GM23338 (cell line): ENCODE measurements at regions not wholly inside any gene's neighbourhood (a gene's known extent, or its start where the extent isn't known, plus 50 kb on each side); places are given as distances from the start of the nearest gene placed in this dataset.

Source experiments
- CREB1 ChIP-seq: fragments of 250-450 bp; sonication (Bioruptor Pico); IDR thresholded peaks from 2 replicates; pipeline ENCODE4 v1.5.0; 2020; ENCODE audit warnings: low read depth, mild to moderate bottlenecking, moderate library complexity
- ETS1 ChIP-seq: IDR thresholded peaks from 2 replicates; pipeline ENCODE4 v1.6.1; 2016; ENCODE audit warnings: antibody characterized with exemption
- EZH2 ChIP-seq: fragments of 200-600 bp; sonication (generic); IDR thresholded peaks from one replicate; pipeline ENCODE4 v1.8.0; 2017; ENCODE audit warnings: antibody characterized with exemption, mild to moderate bottlenecking, low read depth; ENCODE audit not compliant: unreplicated experiment
- EZH2phosphoT487 ChIP-seq: fragments of 200-600 bp; sonication (generic); IDR thresholded peaks from one replicate; pipeline ENCODE4 v1.8.1; 2018; ENCODE audit warnings: antibody characterized with exemption; ENCODE audit not compliant: unreplicated experiment
- POLR2AphosphoS5 ChIP-seq: IDR thresholded peaks from 2 replicates; pipeline ENCODE4 v1.6.1; 2016; ENCODE audit warnings: antibody characterized with exemption, low read depth
- TF ChIP-seq, protein P1 (sequence below): IDR thresholded peaks from one replicate; pipeline ENCODE4 v1.6.1; 2018; ENCODE audit warnings: antibody characterized with exemption; ENCODE audit not compliant: unreplicated experiment
- TF ChIP-seq, protein P2 (sequence below), 2 experiments: fragments of 200-600 bp in 1 of 2; sonication (generic) in 1 of 2; conservative IDR thresholded peaks; 2 replicates each; pipeline versions ENCODE4 v1.5.1 to v1.6.1; 2016 to 2017; ENCODE audit warnings: antibody characterized with exemption in 2 of 2, low read depth in 2 of 2, mild to moderate bottlenecking in 2 of 2, moderate library complexity in 1 of 2

- TF ChIP-seq EZH2 (no peak), POLR2AphosphoS5 (no peak), EZH2phosphoT487 (no peak), ETS1 (no peak), CREB1 (CRISPR knock-in tag) (no peak)
- TF ChIP-seq, protein P1, sequence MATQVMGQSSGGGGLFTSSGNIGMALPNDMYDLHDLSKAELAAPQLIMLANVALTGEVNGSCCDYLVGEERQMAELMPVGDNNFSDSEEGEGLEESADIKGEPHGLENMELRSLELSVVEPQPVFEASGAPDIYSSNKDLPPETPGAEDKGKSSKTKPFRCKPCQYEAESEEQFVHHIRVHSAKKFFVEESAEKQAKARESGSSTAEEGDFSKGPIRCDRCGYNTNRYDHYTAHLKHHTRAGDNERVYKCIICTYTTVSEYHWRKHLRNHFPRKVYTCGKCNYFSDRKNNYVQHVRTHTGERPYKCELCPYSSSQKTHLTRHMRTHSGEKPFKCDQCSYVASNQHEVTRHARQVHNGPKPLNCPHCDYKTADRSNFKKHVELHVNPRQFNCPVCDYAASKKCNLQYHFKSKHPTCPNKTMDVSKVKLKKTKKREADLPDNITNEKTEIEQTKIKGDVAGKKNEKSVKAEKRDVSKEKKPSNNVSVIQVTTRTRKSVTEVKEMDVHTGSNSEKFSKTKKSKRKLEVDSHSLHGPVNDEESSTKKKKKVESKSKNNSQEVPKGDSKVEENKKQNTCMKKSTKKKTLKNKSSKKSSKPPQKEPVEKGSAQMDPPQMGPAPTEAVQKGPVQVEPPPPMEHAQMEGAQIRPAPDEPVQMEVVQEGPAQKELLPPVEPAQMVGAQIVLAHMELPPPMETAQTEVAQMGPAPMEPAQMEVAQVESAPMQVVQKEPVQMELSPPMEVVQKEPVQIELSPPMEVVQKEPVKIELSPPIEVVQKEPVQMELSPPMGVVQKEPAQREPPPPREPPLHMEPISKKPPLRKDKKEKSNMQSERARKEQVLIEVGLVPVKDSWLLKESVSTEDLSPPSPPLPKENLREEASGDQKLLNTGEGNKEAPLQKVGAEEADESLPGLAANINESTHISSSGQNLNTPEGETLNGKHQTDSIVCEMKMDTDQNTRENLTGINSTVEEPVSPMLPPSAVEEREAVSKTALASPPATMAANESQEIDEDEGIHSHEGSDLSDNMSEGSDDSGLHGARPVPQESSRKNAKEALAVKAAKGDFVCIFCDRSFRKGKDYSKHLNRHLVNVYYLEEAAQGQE: no peak
- TF ChIP-seq, protein P2, sequence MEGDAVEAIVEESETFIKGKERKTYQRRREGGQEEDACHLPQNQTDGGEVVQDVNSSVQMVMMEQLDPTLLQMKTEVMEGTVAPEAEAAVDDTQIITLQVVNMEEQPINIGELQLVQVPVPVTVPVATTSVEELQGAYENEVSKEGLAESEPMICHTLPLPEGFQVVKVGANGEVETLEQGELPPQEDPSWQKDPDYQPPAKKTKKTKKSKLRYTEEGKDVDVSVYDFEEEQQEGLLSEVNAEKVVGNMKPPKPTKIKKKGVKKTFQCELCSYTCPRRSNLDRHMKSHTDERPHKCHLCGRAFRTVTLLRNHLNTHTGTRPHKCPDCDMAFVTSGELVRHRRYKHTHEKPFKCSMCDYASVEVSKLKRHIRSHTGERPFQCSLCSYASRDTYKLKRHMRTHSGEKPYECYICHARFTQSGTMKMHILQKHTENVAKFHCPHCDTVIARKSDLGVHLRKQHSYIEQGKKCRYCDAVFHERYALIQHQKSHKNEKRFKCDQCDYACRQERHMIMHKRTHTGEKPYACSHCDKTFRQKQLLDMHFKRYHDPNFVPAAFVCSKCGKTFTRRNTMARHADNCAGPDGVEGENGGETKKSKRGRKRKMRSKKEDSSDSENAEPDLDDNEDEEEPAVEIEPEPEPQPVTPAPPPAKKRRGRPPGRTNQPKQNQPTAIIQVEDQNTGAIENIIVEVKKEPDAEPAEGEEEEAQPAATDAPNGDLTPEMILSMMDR (conservative IDR thresholded peaks at IDR 0.05; ENCODE audit: low read depth in 2 of 2): no peak
Measured at GRCh38 chr3:102068327-102068726, 219.0 kb downstream of the NFKBIZ start.
